AG04450 (cell line): ENCODE measurements at regions not wholly inside any gene's neighbourhood (a gene's known extent, or its start where the extent isn't known, plus 50 kb on each side); places are given as distances from the start of the nearest gene placed in this dataset.

Experiments
- CTCF ChIA-PET: fragments of 300-600, 350-600 bp; formaldehyde crosslinking; extraction: SDS; loops from one replicate; lab custom pipeline; 2022; ENCODE audit warnings: antibody characterized with exemption, inconsistent platforms; lab: Charles Lee
- POLR2A ChIA-PET: fragments of 350-600 bp; formaldehyde crosslinking; extraction: SDS; loops from one replicate; lab custom pipeline; 2021; ENCODE audit warnings: antibody characterized with exemption, inconsistent platforms; lab: Yijun Ruan, JAX
- DNase-seq: peaks from one replicate; pipeline ENCODE4 v3.0.0-alpha.2; 2011; ENCODE audit warnings: low read depth, low spot score
- H3K27ac ChIP-seq: one replicate; pipeline ENCODE4 v1.5.1; 2012; ENCODE audit warnings: low read depth, low read length, control low read depth
- H3K27me3 ChIP-seq: one replicate; pipeline ENCODE4 v1.6.0; 2012; ENCODE audit warnings: low read length; ENCODE audit not compliant: control insufficient read depth, insufficient read depth
- H3K4me3 ChIP-seq: 2 replicates; pipeline ENCODE4 v1.5.1; 2011; ENCODE audit warnings: mild to moderate bottlenecking, low read depth, low read length, control low read depth
- H3K9me3 ChIP-seq: 2 replicates; pipeline ENCODE4 v1.5.1; 2012; ENCODE audit warnings: low read length; ENCODE audit not compliant: control insufficient read depth, insufficient read depth
- CTCF ChIP-seq: IDR thresholded peaks from 2 replicates; pipeline ENCODE4 v1.5.1; 2011; ENCODE audit warnings: low read depth, low read length, control low read depth, inconsistent platforms

GRCh38 chr1:81129776-81130175 is 671.0 kb upstream of the ADGRL2 start:
- CTCF ChIA-PET = no interaction called here
- Histone ChIP-seq H3K27ac (no peak overlapping the region), H3K4me3 (no peak overlapping the region), H3K9me3 (no peaks in the 10 kb centered on the region), H3K27me3 (no peaks in the 10 kb centered on the region)
- POLR2A ChIA-PET = no interaction called here
- no peak for TF ChIP-seq CTCF
- no peak for DNase-seq

DNA sequence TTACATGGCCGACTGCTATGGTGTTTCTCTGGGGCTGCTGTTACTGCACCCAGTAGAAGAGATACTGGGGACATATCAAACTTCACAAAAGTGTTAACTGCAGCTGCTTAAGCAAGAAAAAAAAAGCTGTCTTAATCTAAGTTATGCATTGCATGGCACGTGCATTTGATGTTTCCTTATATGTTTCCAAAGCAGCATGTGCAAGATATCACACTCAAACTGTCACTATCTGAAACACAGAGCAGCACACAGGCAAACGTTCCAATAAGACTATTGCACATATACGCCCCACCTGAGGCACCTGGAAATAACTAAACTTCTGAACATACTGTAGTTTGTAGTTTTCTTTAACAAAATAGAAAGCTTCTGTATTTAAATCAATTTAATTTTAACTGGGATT is 671.4 kb upstream of the ADGRL2 start:
- Histone ChIP-seq H3K27ac (no peak overlapping the region), H3K27me3 (no peaks in the 10 kb centered on the region), H3K4me3 (no peak overlapping the region), H3K9me3 (no peaks in the 10 kb centered on the region)
- TF ChIP-seq CTCF = no peak
- CTCF ChIA-PET = no interaction called here
- POLR2A ChIA-PET = no interaction called here
- no peak for DNase-seq

- Histone ChIP-seq H3K27me3 (no peaks in the 10 kb centered on the region), H3K27ac (no peak overlapping the region), H3K9me3 (no peaks in the 10 kb centered on the region), H3K4me3 (no peak overlapping the region)
- TF ChIP-seq CTCF = no peak
- no peak for DNase-seq
- CTCF ChIA-PET = no interaction called here
- POLR2A ChIA-PET = no interaction called here
These were observed 672.7 kb upstream of the ADGRL2 start for GRCh38 chr1:81128079-81128478.

DNA sequence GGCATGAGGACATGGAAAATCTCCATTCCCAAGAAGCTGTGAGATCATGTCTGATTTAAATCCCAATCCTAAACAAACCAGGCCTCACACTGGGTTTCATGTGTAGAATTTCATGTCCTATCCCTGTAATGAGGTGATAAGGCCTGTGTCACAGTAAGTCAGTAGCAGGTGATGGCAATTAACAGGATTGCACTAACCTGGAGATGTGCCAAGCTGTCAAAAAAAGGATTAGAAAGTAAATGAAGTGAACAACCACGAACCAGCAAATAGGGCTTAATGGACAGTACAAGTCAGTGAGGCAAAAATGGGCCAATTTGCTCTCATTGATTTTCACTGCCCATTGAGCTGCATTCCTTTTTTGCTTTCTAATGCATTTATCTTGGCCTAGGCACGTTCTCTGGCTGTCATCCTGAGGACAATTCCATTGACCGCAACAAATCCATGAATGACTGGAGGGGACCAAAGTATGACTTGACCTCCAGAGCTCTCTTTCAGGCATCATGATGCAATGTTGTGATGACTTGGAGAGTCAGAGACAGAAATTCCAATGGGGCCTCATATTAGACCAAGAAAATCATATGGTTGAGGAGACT is 673.6 kb upstream of the ADGRL2 start:
- no peak for DNase-seq
- TF ChIP-seq CTCF = no peak
- Histone ChIP-seq H3K27me3 (no peaks in the 10 kb centered on the region), H3K4me3 (no peak overlapping the region), H3K9me3 (no peaks in the 10 kb centered on the region), H3K27ac (no peak overlapping the region)
- CTCF ChIA-PET = no interaction called here
- POLR2A ChIA-PET = interaction anchor here (0.6 to 1.7 kb wide), 2 partner anchors 13 to 31 kb away, joined by 3 to 4 read pairs; no protein-coding TSS in a partner anchor

DNA sequence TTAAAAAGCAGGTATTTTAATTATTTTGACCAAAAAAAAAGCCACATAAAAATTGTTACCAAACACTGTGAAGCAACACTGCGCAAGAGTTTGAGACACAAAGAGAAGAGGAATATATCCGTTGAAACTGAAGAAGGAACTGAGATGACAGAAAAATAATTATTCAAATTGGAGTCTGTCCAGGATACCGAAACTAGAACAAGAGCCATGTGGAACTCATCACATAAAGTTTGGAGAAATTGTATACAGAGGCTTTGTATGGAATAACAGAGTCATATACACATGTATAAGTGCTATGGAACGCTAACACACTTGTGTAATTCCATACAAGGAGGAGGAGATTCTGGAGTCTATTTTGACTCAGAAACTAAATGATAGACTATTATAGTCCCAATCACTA is 675.1 kb upstream of the ADGRL2 start:
- Histone ChIP-seq H3K9me3 (no peaks in the 10 kb centered on the region), H3K27ac (no peak overlapping the region), H3K4me3 (no peak overlapping the region), H3K27me3 (no peaks in the 10 kb centered on the region)
- TF ChIP-seq CTCF = no peak
- DNase-seq = peak; percentile 82
- ChIA-PET POLR2A (interaction anchor here (1.7 kb wide), 1 partner anchor 33 kb away, joined by 4 read pairs; no protein-coding TSS in a partner anchor), CTCF (no interaction called here)
